ENCODE measurements at regions not wholly inside any gene's neighbourhood (a gene's known extent, or its start where the extent isn't known, plus 50 kb on each side); places are given as distances from the start of the nearest gene placed in this dataset.
"Not testable (repeated sequence)": the region's sequence is repeated elsewhere in the genome, so short reads cannot be mapped to it uniquely, and the experiment has no call there.

DNA sequence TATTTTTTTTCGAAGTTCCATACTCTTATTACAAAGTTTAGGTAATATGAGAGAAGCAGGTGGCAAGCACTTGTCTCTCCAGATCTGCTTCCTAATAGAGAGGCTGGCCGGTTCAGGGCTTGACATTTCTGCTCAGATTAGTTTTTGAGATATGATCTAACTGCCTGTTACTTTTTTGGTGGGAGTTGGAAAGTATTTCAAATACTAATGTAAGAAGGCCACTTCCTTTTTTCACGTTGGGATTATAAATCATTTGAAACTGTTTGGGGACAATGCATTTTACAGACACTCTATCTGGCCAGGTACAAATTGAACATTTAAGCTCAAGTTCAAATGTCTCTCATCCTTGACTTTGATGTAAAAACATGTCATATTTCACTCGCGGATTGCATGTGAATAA lies 222.1 kb upstream of the SULF2 start:
- no peak for DNase-seq (ENCODE audit: low read depth in 2 of 3, low spot score in 1 of 3)

DNA sequence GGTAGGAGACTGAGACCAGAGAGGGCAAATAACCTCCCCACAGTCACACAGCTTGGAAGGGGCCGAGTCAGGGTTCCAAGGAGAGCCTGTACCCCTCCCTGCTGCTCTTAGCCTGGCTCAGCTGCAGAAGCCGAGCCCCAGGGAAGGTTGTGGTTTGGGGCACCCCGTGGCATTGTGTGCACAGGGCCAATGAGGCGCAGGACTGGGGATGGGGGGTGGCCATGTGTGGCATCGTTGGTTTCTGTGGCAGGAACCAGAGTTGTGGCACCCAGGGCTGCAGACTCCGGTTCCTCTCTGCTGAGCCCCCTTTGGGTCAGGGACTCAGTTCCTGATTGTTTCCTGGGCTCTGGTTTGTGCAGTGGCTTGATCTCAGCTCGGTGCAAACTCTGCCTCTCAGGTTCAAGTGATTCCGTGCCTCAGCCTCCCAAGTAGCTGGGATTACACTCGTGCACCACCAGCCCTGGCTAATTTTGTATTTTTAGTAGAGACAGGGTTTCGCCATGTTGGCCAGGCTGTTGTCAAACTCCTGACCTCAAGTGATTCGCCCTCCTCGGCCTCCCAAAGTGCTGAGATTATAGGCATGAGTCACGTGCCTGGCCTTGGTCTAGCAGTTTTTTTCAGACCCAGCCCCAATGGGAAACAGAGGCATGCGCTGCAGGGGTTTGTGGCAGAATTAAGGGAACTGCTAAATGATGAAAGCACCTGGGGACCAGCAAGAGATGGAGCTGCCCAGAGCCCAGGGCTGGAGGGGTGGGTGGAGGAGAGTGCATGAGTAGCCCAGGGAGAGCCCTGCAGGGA lies 221.0 kb upstream of the SULF2 start:
- no peak for DNase-seq (ENCODE audit: low read depth in 2 of 3, low spot score in 1 of 3)

DNA sequence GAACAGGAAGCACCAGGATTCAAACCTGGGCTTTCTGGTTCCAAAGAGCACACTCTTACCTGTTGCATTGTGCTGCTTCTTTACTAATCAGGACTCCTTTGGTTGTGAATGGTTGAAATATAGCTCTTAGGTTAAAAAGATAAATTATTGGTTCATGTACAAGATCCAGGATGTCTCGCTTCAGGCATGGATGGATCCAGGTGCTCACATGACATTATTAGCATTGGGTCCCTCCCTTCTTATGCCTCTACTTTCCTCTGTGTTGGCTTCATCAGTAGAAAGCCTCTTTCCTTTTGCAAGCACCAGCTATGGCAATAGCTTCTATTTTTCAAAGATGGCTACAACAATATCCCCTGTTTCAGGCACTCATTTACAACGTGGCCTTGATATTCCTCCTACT lies 217.7 kb upstream of the SULF2 start:
- no peak for DNase-seq (ENCODE audit: low read depth in 2 of 3, low spot score in 1 of 3)

DNA sequence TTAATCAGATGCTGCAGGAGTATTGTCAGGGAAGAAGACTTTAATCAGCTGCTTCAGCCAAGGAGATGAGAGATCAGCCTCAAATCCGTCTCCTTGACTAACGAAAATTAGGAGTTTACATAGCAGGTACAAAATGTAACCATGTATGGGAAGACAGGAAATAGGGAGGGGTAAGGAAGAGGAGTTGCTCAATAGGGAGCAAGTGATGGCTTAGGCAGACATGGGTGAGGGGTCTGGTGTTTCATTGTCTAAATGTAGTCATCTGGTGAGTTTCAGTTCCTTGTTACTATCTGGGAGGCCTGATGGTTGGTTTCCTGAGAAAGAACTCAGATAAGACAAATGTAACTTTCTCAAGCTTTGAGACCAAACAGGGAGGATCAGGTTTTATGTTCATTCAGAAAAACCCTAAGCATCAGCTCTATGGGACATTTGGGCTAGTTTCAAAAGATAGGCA lies 217.3 kb upstream of the SULF2 start:
- DNase-seq (ENCODE audit: low read depth in 2 of 3, low spot score in 1 of 3) = no peak

DNA sequence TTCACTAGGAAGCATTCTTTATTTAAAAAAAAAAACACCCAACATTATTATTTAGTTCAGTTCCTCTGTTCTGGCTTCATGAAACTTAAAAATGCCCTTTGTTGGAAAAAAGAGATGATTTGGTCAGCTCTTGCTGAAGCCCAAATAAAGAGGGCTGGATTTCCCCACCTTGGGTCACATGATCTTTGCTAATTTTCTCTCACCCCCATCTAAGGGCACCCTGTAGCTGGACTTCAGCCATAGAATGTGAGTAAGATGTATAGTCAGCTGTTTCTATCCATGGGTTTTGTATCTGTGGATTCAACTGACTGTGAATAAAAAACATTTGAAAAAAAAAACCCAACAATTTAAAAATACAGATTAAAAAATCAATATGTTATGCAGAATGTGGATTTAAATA lies 213.9 kb upstream of the SULF2 start:
- no peak for DNase-seq (ENCODE audit: low read depth in 2 of 3, low spot score in 1 of 3)

DNA sequence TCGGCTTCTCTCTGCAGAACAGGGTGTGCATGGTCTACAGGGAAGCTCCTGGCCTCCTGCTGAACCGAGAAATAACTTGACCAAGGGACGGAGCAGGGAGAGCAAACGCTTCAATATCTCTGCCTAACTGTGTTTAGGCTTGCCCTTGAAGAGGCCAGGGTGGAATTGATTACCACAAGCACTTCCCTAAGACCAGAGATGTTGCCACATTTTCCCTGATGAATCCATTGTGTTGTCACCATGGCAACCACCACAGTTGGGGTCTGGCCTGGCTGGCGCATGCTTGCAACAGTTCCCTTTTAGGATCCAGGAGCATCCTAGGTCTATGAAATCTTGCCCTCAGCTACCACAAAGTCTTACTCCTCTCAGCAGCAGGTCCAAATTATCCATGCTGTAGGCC lies 213.5 kb upstream of the SULF2 start:
- DNase-seq (ENCODE audit: low read depth in 2 of 3, low spot score in 1 of 3) = no peak

DNA sequence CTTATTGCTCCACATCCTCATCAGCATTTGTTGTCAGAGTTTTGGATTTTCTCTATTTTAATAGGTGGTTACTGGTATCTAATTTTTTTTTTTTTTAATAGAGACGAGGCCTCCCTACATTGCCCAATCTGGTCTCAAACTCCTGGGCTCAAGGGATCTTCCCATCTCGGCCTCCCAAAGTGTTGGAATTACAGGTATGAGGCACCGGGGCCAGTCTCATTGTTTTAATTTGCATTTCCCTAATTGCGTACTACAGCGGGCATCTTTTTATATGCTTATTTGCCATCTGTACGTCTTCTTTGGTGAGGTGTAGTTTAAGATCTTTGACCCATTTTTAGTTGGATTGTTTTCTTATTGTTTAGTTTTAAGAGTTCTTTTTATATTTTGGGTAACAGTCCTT lies 210.4 kb upstream of the SULF2 start:
- no peak for DNase-seq (ENCODE audit: low read depth in 2 of 3, low spot score in 1 of 3)

DNA sequence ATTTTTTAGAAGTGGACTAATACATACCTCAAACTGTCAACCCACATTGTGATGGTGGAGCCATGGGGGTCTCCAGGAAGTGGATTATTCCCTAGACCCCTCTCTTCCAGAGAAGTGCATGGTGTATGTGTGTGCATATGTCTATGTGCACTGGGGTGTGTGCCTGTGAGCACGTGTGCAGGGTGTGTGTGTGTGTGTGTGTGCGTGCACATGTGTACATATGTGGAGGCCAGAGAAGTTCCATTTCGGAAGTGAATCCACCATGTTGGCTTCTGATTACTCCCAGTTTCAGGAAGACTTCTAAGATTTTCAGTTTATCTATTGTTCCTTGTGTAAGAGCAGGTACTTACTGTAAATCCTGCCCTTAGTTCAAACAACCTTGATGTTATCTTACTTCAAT lies 208.5 kb upstream of the SULF2 start:
- no peak for DNase-seq (ENCODE audit: low read depth in 2 of 3, low spot score in 1 of 3)

DNA sequence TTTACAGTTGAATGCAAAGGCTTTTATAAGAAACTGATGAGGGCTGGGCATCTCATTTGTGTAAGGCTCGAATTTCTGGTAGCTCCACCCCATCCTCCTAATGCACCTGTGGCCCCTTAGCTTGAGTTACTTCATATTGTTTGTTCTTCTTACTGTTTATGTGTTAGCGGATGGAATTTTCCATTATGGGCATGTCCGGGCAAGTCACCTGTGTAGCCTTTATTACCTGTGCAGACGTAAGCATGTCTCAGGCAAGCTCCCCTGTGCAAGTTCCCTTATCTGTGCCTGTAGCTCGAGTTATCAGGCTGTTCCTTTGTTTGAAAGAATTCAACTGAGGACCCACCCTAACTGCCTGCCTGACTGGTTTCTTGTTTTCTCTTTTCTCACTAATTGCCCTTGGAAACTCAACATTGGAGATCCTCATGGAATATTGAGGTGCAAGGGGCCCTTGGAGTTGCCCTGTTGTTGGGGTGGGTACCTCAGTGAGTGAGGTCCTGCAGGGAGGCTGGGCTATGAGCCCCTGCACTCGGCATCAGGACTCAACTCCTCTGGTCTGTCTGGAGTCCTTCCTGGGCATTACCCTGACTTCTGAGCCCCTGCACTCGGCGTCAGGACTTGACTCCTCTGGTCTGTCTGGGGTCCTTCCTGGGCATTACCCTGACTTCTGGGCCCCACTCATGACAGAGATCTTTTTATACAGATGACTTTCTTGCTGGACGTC lies 207.9 kb upstream of the SULF2 start:
- no peak for DNase-seq (ENCODE audit: low read depth in 2 of 3, low spot score in 1 of 3)

DNA sequence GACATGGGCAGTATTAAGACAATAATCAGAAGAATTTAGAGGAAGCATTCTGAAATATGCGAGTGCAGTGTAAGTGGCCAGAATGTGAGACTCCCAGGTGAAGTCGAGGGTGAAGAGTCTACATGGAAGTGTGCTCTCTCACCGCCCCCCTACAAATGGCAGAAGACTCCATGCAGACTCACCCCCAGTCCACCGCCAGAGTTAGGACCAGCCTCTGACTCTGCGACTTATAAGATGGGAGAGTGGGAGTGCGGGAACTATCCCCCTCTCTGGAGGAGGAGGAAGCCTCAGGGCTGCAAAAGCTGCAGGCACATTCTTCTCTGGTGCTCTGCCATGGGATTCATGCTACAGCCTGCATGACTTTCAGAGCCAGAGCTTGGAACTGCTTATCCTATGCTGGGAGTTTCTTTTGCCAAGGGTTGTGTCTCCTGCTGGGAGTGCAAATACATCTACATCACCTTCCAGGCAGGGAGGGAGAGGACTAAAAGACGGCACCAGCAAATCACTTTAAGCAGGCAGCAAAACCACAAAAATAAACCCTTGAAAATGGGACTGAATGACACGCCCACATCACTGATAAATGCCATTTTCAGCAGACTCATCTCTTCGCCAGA lies 206.7 kb upstream of the SULF2 start:
- DNase-seq (ENCODE audit: low read depth in 2 of 3, low spot score in 1 of 3) = no peak

DNA sequence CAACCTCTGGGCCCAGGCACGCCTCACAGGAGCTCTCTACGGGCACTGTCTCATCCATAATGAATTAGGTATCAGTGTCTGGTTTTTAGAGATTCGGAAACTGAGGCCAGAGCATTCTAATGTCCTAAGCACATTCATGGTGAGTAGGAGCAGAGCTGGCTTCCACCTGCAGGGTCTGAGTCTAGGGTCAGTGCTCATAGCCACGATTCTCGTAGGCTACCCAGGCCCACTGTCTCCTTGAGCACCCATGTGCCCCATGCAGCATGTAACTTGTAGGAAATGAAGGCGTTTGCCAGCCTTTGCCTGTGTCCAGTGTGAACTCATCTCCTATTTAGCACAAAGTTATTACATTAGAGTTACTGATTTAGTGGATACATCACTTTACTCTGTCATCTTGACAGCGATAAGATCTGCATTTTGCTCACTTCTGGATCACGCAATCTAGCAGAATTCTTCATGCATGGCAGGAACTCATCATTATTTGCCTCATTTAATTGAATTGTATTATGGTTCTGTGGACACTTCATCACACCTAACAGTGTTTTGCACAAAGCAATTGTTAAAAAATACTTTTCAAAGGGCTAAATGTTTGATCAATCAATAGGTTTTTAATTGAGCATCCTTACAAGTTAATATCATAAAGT lies 205.3 kb upstream of the SULF2 start:
- no peak for DNase-seq (ENCODE audit: low read depth in 2 of 3, low spot score in 1 of 3)

DNA sequence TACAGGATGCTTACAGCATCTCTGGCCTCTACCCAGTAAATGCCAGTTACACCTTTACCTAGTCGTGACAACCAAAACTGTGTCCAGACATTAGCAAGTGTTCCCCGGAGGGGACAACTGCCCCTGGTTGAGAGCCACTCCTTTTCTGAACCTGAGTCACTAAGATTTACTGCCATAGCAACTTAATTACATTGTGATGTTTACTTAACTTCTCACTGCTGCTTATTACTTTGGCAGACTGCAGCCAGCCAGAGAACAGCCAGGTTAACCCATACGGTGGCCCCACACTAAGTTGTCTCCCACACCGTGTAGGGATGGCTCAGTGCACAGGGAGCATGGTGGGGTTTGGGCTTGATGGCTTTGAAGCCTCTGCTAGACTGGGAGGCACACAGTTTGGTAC lies 204.7 kb upstream of the SULF2 start:
- no peak for DNase-seq (ENCODE audit: low read depth in 2 of 3, low spot score in 1 of 3)

DNA sequence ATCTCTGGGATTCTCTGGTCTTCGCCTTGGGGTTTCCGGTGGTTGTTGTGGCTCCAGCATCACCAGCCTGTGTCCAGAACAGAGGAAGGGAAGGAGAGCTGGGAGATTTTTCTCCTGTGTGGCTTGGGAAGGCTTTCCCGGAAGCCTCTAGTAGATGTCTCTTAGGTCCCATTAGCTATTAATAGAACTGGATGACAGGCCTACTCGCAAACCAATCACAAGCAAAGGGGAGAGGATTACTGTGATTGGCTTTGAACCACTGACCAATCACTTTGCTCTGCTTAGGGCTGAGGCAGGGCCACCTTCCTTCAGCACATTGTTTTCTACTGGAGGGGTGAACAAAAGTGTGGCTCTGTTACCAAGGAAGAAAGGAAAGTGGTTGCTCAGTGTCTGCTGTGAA lies 203.4 kb upstream of the SULF2 start:
- no peak for DNase-seq (ENCODE audit: low read depth in 2 of 3, low spot score in 1 of 3)

DNA sequence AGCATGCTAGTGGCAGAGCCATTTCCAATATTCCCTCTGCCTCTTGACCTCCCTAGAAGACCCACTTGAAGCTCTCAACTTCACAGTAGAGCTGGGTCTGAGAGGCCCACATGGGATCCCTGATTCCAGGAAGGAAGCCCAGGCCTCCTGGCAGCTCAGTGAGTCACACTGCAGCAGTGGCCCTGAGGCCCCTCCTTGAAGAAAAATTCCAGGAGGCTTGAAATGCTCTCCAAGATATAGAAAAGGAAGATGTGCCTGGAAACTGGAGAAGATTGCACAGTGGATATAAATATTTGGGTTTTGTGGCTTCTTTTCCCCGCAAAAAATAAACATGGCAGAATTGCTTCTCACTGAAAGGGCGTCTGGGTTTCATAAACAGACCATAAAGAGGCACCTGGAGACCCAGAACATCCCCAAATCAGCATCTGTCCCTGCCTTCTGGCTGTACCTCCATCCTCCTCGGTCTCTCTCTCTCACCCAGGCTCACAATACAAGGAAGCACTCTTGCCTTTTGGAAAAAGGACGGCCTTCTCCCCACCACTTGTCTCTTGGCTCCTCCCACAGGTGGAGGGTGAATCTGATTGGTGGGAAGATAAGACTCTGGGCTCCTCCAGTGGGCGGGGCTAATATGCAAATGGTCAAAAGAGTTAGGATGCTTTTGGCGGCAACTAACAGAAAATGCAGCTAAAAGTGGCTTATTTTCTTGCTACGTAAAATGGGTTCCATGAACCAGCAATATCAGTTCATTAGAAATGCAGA lies 200.0 kb upstream of the SULF2 start:
- no peak for DNase-seq (ENCODE audit: low read depth in 2 of 3, low spot score in 1 of 3)

DNA sequence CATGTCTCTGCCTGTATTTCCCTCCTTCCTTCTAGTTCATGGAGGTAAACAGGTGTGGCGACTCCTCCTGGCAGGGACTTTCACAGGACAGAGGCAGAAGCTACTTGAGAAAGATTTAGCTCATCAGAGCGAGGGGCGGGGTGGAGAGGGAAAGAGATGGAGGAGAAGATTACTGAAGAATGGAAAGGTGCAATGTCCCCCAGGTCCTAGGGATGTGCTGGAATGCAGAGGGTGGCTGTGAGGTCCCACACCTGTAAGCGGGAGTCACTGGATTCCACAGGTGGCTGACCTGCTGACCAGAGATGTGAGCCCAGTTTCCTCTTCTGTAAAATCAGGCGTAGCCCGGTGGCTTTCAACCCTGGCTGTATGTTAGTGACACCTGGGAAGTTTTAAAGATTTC lies 199.2 kb upstream of the SULF2 start:
- DNase-seq (ENCODE audit: low read depth in 2 of 3, low spot score in 1 of 3) = no peak

DNA sequence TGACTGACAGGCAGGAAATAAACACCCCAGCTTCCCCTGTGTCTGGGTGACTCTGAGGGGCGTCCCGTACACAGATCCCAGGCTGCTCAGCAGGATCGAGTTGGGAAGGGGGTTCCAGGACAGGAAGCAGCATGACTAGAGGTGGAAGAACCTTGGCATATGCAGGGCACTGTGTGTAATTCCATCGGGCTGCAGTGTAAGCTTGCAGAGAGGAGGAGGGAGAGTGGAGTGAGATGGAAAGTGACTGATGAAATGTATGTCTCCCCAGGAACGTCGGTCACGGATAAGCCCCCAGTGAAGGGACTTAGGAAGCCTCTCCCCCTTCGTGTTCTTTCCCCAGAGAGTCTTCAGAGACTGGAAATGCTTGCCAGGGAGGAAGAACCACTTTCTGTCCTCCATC lies 198.4 kb upstream of the SULF2 start:
- DNase-seq (ENCODE audit: low read depth in 2 of 3, low spot score in 1 of 3) = not testable (repeated sequence)

DNA sequence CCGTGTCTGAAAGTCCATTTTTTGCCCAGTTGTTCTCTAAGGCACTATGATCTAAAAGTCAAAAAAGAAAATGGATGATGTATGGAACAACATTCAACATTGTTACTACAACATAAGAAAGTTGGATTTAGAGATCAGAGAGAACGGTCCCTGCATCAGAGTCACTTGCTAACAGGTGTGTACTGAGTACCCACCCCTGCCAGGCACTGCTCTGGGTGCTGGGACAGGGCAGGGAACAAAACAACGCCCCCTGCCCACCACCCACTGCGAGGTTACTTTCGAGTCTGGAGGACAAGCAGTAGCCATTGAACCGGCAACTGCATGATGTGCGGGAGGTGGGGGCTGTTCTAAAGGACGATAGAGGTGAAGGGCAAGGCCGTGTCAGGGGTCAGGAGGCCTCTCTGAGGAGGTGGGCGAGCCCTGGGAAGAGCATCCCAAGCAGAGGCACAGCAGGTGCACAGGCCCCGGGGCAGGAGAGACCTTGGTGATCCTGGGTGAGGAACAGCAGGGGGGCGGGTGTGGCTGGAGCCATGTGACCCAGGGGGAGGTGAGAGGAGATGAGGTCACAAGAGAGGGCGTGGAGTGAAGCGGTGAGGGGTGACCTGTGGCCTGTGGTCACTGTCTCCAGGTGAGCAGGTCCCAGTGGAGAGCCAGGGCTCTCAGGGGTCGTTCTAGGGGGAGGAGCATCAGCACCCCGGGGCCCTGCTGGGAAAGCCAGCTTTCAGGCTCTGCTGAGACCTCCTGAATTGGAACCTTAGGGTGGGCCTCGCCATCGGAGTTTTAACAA lies 197.5 kb upstream of the SULF2 start:
- no peak for DNase-seq (ENCODE audit: low read depth in 2 of 3, low spot score in 1 of 3)

DNA sequence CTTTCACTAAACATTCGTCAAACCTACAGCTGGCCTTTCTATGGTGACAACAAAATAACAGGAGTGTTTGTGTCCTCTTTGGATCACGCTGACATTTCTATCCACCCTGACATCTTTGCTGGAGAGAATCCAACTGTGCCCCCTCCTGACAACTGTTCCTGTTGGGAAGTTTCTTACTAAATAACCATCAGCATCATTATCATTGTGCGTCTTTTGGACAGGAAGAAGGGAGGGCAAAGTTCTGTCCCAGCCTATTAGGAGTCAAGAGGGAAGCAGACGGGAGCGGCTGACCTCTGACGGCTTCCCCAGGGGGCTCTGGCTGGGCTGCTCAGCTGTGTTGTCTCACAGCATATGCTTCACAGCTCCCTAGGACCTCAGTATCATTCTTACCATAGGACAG lies 195.9 kb upstream of the SULF2 start:
- DNase-seq (ENCODE audit: low read depth in 2 of 3, low spot score in 1 of 3) = no peak

DNA sequence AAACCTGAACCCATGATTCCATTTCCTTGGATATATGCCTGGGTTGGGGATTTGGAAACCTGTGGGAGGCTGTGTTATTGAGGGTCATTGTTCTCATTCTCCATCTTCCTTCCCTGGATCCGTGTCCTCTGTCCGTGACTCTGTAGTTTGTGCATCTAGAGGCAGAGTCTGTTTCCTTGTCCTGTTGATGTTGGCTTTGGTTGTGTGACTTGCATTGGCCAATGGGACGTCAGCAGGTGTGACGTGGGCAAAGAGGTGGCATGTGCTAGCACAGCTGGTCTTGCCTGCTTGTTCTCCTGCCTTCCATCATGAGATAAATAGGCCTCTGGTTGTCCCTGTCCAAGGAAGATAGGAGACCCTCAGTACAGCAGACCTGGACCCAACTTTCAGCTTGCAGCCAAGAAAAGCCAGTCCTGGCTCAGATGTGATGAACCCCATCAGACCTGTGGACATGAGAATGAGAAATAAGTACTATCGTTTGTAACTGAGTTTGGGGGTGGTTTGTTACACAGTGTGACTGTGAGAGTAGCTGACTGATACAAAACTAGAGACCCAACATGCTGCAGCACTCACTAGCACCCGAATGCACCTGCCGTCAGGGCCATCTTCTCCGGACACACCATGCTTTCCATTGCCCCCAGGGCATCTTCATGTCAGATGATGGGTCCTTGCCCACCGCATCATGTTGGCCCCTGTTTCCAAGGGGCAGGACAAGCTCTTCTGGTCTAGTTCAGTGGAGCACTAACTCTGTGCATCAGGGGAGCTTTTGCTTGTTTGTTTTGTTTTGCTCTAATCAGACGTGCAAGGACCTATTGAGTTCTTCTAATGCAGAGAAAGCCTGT lies 195.3 kb upstream of the SULF2 start:
- no peak for DNase-seq (ENCODE audit: low read depth in 2 of 3, low spot score in 1 of 3)
